ENCODE measurements at regions not wholly inside any gene's neighbourhood (a gene's known extent, or its start where the extent isn't known, plus 50 kb on each side); places are given as distances from the start of the nearest gene placed in this dataset.

GRCh38 chr15:77856705-77857346, 220.7 kb downstream of the TBC1D2B start:
- TF ChIP-seq SUZ12 (IDR thresholded peaks at IDR 0.05) (no peak), CTBP1 (IDR thresholded peaks at IDR 0.05; ENCODE audit: borderline replicate concordance) (no peak), FOXA1 (IDR thresholded peaks at IDR 0.05) (no peak), ZNF384 (IDR thresholded peaks at IDR 0.05) (no peak), ARNT (IDR thresholded peaks at IDR 0.05) (no peak), FOXM1 (IDR thresholded peaks at IDR 0.05; ENCODE audit: borderline replicate concordance) (no peak), SP1 (IDR thresholded peaks at IDR 0.05) (no peak), TARDBP (IDR thresholded peaks at IDR 0.05) (no peak), BHLHE40 (IDR thresholded peaks at IDR 0.05; ENCODE audit: borderline replicate concordance) (no peak), PKNOX1 (IDR thresholded peaks at IDR 0.05) (no peak), FOXK2 (IDR thresholded peaks at IDR 0.05) (no peak), HDGF (IDR thresholded peaks at IDR 0.05; ENCODE audit: borderline replicate concordance) (no peak), ELF4 (IDR thresholded peaks at IDR 0.05) (no peak)
- ChIA-PET CTCF (interaction anchor here (1.0 to 1.9 kb wide), 2 partner anchors 19 to 52 kb away, joined by 3 to 6 read pairs; no protein-coding TSS in a partner anchor), POLR2A (no interaction called here)
- no peak for DNase-seq (ENCODE audit: extremely low spot score)

- no peak for DNase-seq (ENCODE audit: extremely low spot score)
- TF ChIP-seq ARNT (IDR thresholded peaks at IDR 0.05) (no peak), FOXK2 (IDR thresholded peaks at IDR 0.05) (no peak), ELF4 (IDR thresholded peaks at IDR 0.05) (no peak), LEF1 (IDR thresholded peaks at IDR 0.05; ENCODE audit: borderline replicate concordance) (no peak), HDGF (IDR thresholded peaks at IDR 0.05; ENCODE audit: borderline replicate concordance) (no peak), ZNF384 (IDR thresholded peaks at IDR 0.05) (no peak), SP1 (IDR thresholded peaks at IDR 0.05) (no peak), TARDBP (IDR thresholded peaks at IDR 0.05) (no peak), PKNOX1 (IDR thresholded peaks at IDR 0.05) (no peak)
- POLR2A ChIA-PET: no interaction called here
- CTCF ChIA-PET: interaction anchor here (1.9 kb wide), 1 partner anchor 20 kb away, joined by 6 read pairs; no protein-coding TSS in a partner anchor
These were observed 221.6 kb downstream of the TBC1D2B start for GRCh38 chr15:77855871-77856270.

GRCh38 chr15:77854980-77855379, 222.3 kb upstream of the LINGO1 start:
- CTCF ChIA-PET: interaction anchor here (0.7 kb wide), 1 partner anchor 222 kb away, joined by 3 read pairs; the partner anchor contains the start of gene LINGO1
- POLR2A ChIA-PET: no interaction called here
- DNase-seq (ENCODE audit: extremely low spot score): no peak
- no peak for TF ChIP-seq SP1 (IDR thresholded peaks at IDR 0.05)
- no peak for TF ChIP-seq PKNOX1 (IDR thresholded peaks at IDR 0.05)
- no peak for TF ChIP-seq FOXK2 (IDR thresholded peaks at IDR 0.05)
- TF ChIP-seq ZNF384 (IDR thresholded peaks at IDR 0.05): no peak
- no peak for TF ChIP-seq HDGF (IDR thresholded peaks at IDR 0.05; ENCODE audit: borderline replicate concordance)
- no peak for TF ChIP-seq FOXM1 (IDR thresholded peaks at IDR 0.05; ENCODE audit: borderline replicate concordance)
- no peak for TF ChIP-seq L3MBTL2 (conservative IDR thresholded peaks at IDR 0.05)
- no peak for TF ChIP-seq ELF4 (IDR thresholded peaks at IDR 0.05)
- TF ChIP-seq SUZ12 (IDR thresholded peaks at IDR 0.05): no peak
- no peak for TF ChIP-seq LEF1 (IDR thresholded peaks at IDR 0.05; ENCODE audit: borderline replicate concordance)
- TF ChIP-seq CTBP1 (IDR thresholded peaks at IDR 0.05; ENCODE audit: borderline replicate concordance): no peak

- no peak for DNase-seq (ENCODE audit: extremely low spot score)
- ChIA-PET CTCF (no interaction called here), POLR2A (no interaction called here)
- TF ChIP-seq TARDBP (IDR thresholded peaks at IDR 0.05): no peak
- TF ChIP-seq ELF4 (IDR thresholded peaks at IDR 0.05): no peak
- no peak for TF ChIP-seq L3MBTL2 (conservative IDR thresholded peaks at IDR 0.05)
- TF ChIP-seq FOXK2 (IDR thresholded peaks at IDR 0.05): no peak
- TF ChIP-seq SP1 (IDR thresholded peaks at IDR 0.05): no peak
- TF ChIP-seq LEF1 (IDR thresholded peaks at IDR 0.05; ENCODE audit: borderline replicate concordance): no peak
- TF ChIP-seq FOXM1 (IDR thresholded peaks at IDR 0.05; ENCODE audit: borderline replicate concordance): no peak
- TF ChIP-seq CTBP1 (IDR thresholded peaks at IDR 0.05; ENCODE audit: borderline replicate concordance): no peak
- TF ChIP-seq FOXA1 (IDR thresholded peaks at IDR 0.05): no peak
- no peak for TF ChIP-seq ARNT (IDR thresholded peaks at IDR 0.05)
- no peak for TF ChIP-seq NFRKB (IDR thresholded peaks at IDR 0.05)
These were observed 221.2 kb upstream of the LINGO1 start for GRCh38 chr15:77853910-77854309.

GRCh38 chr15:77853008-77853328, 220.3 kb upstream of the LINGO1 start:
- DNase-seq (ENCODE audit: extremely low spot score): no peak
- no peak for TF ChIP-seq ZNF384 (IDR thresholded peaks at IDR 0.05)
- no peak for TF ChIP-seq PKNOX1 (IDR thresholded peaks at IDR 0.05)
- TF ChIP-seq ARNT (IDR thresholded peaks at IDR 0.05): no peak
- TF ChIP-seq FOXK2 (IDR thresholded peaks at IDR 0.05): no peak
- no peak for TF ChIP-seq FOXM1 (IDR thresholded peaks at IDR 0.05; ENCODE audit: borderline replicate concordance)
- no peak for TF ChIP-seq HDGF (IDR thresholded peaks at IDR 0.05; ENCODE audit: borderline replicate concordance)
- TF ChIP-seq BHLHE40 (IDR thresholded peaks at IDR 0.05; ENCODE audit: borderline replicate concordance): no peak
- ChIA-PET POLR2A (no interaction called here), CTCF (interaction anchor here (1.0 kb wide), 1 partner anchor 220 kb away, joined by 3 read pairs; the partner anchor contains the start of gene LINGO1)

Data from HEK293T (cell line).